Forelimb muscle (tissue), 1 donor: ENCODE measurements at regions not wholly inside any gene's neighbourhood (a gene's known extent, or its start where the extent isn't known, plus 50 kb on each side); places are given as distances from the start of the nearest gene placed in this dataset.

ENCODE experiments used
- DNase-seq: peaks from one replicate; pipeline ENCODE4 v3.0.0-alpha.2; 2013; ENCODE audit warnings: low read depth

- DNase-seq = no peak
Measured at GRCh38 chr3:25355034-25355885, 72.8 kb upstream of the RARB start.

GRCh38 chr3:25355998-25356397 is 72.1 kb upstream of the RARB start:
- DNase-seq = no peak

- DNase-seq = no peak
Measured at GRCh38 chr3:25362118-25362517, 65.9 kb upstream of the RARB start.

GRCh38 chr3:25365636-25366035 is 62.4 kb upstream of the RARB start:
- DNase-seq = no peak

DNA sequence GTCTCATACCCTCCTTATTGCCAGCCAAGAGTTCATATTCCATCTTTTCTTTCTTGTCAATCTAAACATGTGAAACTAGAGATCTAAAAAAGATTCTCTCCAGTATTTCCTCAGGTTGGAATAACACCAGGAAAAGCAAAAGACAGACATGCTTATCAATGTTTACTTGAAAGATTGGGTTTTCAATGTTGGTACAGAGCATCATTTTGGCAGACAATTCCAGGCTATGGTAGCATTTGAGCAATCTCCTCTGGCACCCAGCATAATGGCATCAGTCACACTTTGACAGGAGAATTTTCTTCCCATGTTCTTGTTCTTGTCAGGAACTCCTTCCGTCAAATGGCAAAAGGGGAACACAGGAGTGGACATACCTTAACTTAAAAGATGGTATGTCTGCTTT is 61.0 kb upstream of the RARB start:
- no peak for DNase-seq

DNA sequence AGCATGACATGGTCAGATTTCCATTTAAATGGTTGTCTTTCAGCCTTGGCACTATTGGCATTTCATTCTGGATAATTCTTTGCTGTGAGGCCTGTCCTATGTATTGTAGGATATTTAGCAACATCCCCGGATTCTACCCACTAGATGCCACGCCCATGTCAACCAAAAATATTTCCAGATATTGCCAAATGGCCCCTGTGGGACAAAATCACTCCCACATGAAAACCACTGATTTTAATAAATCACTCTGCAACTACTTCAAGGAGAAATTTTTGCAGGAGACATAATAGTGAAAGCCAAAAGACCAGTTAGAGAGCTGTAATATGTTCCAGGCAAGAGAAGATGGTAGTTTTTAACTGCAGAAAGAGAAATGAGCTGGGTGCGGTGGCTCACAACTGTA is 55.9 kb upstream of the RARB start:
- DNase-seq = no peak

DNA sequence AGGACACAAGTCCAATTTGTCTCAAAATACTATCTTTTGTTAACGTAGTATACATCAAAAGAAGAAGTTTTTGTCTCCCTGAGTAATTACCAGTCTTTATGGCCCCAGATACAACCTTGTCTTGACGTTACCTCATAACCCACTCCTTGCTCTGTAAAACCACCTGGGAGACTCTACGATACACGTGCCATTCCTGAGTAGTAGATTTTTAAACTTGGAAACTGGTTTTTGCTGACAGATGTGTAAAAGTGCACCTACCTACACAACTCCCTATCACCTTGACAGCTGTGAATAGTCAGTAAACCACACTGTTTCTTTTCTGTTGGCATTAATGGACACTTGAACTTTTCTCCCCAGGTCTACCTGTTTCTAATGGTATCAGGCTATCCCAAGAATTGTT is 51.7 kb upstream of the RARB start:
- DNase-seq = no peak

DNA sequence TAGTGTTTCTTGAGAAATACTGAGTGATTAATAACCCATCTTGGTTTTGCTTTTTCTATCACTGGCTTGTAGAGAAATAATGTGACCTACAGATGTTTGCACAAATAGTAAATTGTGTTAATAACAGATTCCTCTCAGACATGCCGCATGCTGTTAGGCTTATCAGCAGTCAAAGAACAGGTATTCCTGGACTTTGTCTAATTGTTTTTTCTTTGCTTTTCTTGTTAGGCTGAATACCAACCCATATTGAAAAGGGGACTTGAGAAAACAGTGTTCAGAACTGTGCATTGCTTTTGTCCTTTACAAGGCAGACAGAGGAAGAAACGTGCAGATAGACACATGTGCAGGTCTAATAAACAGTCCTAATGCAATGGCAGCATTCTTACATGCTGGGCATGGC is 51.0 kb upstream of the RARB start:
- no peak for DNase-seq
